Activated CD8-positive, alpha-beta T cell treated with anti-CD3 and anti-CD28 coated beads, Interleukin-2, amount 10 ng/mL, durations not matched to agents 7 days and 5 days (primary cell): ENCODE measurements at regions not wholly inside any gene's neighbourhood (a gene's known extent, or its start where the extent isn't known, plus 50 kb on each side); places are given as distances from the start of the nearest gene placed in this dataset.
"Not testable (repeated sequence)": the region's sequence is repeated elsewhere in the genome, so short reads cannot be mapped to it uniquely, and the experiment has no call there.

ENCODE experiments used
- ATAC-seq: fragments of 150-1000 bp; cut with Tn5 transposase; one replicate; pipeline ENCODE4 v1.10.0; 2021; ENCODE audit warnings: moderate library complexity
- CTCF ChIA-PET: fragments of 350-600 bp; sonication (Branson Sonifier 250); formaldehyde crosslinking; loops from one replicate; lab custom pipeline; 2021; ENCODE audit warnings: antibody characterized with exemption; lab: Charles Lee
- POLR2A ChIA-PET: fragments of 350-600 bp; sonication (Branson Sonifier 250); formaldehyde crosslinking; loops from one replicate; lab custom pipeline; 2021; ENCODE audit warnings: antibody characterized with exemption; lab: Charles Lee
- DNase-seq: peaks from one replicate; pipeline ENCODE4 v3.0.0-alpha.2; 2020
- H3K27ac Mint-ChIP-seq: one replicate; pipeline ENCODE4 v1.8.0; 2021; ENCODE audit warnings: mild to moderate bottlenecking, mixed read lengths
- H3K27me3 Mint-ChIP-seq: one replicate; pipeline ENCODE4 v1.8.0; 2021; ENCODE audit warnings: low read depth, mixed read lengths
- H3K36me3 Mint-ChIP-seq: one replicate; pipeline ENCODE4 v1.8.0; 2021; ENCODE audit warnings: low read depth, mixed read lengths
- H3K4me1 Mint-ChIP-seq: one replicate; pipeline ENCODE4 v1.8.0; 2021; ENCODE audit warnings: low read depth, mixed read lengths
- H3K4me3 Mint-ChIP-seq: one replicate; pipeline ENCODE4 v1.8.0; 2021; ENCODE audit warnings: mild to moderate bottlenecking, mixed read lengths
- H3K9me3 Mint-ChIP-seq: one replicate; pipeline ENCODE4 v1.8.0; 2022; ENCODE audit warnings: mixed read lengths; ENCODE audit not compliant: insufficient read depth

DNA sequence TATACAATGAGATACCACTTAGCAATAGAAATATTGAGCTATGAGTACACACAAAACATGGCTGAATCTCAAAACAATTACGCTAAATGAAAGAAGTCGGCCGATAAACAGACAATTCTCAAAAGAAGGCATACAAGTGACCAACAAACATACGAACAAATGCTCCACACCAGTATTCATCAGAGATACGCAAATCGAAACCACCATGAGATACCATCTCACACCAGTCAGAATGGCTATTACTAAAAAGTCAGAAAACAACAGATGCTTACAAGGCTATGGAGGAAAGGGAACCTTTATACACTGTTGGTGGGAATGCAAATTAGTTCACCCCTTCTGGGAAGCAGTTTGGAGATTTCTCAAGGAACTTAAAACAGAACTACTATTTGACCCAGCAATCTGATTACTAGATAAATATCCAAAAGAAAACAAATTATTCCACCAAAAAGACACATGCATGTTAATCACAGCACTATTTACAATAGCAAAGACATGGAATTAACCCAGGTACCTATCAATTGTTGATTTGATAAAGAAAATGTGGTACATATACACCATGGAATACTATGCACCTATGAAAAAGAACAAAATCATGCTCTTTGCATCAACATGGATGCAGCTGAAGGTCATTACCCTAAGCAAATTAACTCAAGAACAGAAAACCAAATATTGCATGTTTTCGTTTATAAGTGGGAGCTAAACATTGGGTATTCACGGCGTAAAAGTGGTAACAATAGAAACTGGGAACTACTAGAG, 90.9 kb upstream of the GRAMD1B start:
- no peak overlapping the region for H3K27ac Mint-ChIP-seq
- H3K9me3 Mint-ChIP-seq, result peaks cover 7% of the 10 kb centered on the region
- H3K36me3 Mint-ChIP-seq, result no peaks in the 10 kb centered on the region
- H3K4me3 Mint-ChIP-seq, result no peak overlapping the region
- DNase-seq (no peak), ATAC-seq (no peak)
- H3K4me1 Mint-ChIP-seq, result no peaks in the 10 kb centered on the region
- CTCF ChIA-PET, result interaction anchor here (2.3 kb wide), 1 partner anchor 38 kb away, joined by 6 read pairs; no protein-coding TSS in a partner anchor
- H3K27me3 Mint-ChIP-seq, result peaks cover 22% of the 10 kb centered on the region
- POLR2A ChIA-PET, result no interaction called here

DNA sequence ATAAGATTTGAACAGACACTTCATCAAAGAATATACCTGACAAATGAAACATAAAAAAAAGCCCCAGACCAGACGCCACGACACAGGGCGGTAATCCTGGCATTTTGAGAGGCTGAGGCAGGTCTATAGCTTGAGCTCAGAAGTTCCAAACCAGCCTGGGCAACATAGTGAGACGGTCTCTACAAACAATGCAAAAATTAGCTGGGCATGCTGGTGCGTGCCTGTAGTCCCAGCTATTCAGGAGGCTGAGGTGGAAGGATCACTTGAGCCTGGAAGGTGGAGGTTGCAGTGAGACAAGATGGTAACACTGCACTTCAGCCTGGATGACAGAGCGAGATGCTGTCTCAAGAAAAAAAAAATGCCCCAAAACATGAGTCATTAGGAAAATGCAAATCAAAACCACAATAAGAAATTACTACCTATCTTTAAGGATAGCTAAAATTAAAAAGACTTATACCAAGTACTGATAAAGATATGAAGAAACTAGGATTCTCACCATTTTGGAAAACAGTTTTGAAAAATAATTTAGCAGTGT, 91.7 kb upstream of the GRAMD1B start:
- ATAC-seq (no peak), DNase-seq (no peak)
- no peak overlapping the region for H3K27ac Mint-ChIP-seq
- H3K27me3 Mint-ChIP-seq, result peaks cover 22% of the 10 kb centered on the region
- ChIA-PET POLR2A (no interaction called here), CTCF (interaction anchor here (1.4 to 2.3 kb wide), 2 partner anchors 37 to 140 kb away, joined by 4 to 6 read pairs; no protein-coding TSS in a partner anchor)
- H3K36me3 Mint-ChIP-seq, result no peaks in the 10 kb centered on the region
- no peak overlapping the region for H3K4me3 Mint-ChIP-seq
- H3K9me3 Mint-ChIP-seq, result peaks cover 7% of the 10 kb centered on the region
- no peaks in the 10 kb centered on the region for H3K4me1 Mint-ChIP-seq

DNA sequence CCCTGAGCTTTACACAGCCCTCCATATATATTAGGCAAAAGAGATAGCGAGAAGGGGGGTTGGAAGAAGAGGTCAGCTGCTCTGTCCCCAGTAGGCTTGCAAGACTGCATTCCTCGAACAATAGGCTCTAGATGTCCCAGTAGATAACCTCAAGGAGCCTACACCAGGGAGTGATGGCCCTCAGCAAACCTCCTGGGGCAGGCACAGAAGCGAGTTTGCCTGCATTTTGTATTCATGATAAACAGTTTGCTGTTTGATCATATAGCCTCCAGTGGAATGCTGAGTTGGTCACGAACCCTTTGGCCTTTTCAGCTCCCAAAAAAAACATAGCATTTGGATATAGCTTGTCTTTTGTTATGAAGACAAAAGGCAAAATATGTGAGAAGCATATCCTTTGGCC, 95.1 kb upstream of the GRAMD1B start:
- Mint-ChIP-seq H3K4me1 (no peaks in the 10 kb centered on the region), H3K9me3 (no peaks in the 10 kb centered on the region), H3K27ac (no peak overlapping the region), H3K27me3 (peaks cover 16% of the 10 kb centered on the region), H3K36me3 (no peaks in the 10 kb centered on the region), H3K4me3 (no peak overlapping the region)
- ATAC-seq (no peak), DNase-seq (no peak)
- POLR2A ChIA-PET, result no interaction called here
- CTCF ChIA-PET, result no interaction called here

DNA sequence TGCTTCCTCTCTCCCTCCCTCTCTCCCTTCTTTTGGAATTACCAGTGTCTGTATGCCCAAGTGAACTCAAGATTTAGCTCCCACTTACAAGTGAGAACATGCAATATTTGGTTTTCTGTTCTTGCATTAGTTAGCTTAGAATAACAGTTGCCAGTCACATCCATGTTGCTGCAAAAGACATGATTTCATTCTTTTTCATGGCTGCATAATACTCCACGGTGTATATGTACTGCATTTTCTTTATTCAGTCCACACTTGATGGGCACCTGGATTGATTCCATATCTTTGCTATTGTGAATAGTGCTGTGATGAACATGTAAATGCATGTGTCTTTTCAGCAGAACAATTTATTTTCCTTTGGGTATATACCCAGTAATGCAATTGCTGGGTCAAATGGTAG, 97.5 kb upstream of the GRAMD1B start:
- DNase-seq, CTCF ChIA-PET, H3K9me3 Mint-ChIP-seq, H3K4me1 Mint-ChIP-seq, H3K27ac Mint-ChIP-seq, POLR2A ChIA-PET, ATAC-seq, H3K36me3 Mint-ChIP-seq, H3K4me3 Mint-ChIP-seq: not testable (repeated sequence)
- H3K27me3 Mint-ChIP-seq, result peaks cover 13% of the 10 kb centered on the region

DNA sequence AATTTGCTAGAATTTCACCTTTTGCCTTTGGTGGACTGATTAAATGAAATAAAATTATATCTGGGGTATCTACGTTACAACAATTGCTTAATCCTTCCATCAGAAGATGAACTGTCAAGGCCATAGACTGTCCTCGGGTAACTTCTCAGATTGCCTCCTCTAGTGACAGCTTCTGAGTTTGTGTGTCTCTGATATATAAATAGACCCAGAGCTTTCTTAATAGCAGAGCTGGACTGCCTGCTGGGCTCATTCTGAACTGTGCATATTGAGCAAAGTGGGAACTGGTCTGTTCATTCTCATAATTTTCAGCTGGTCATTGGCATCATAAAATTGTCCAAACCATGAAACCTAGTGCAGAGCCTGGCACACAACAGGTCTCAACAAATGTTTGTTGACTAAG, 99.1 kb upstream of the GRAMD1B start:
- CTCF ChIA-PET, result interaction anchor here (0.9 kb wide), 1 partner anchor 76 kb away, joined by 4 read pairs; no protein-coding TSS in a partner anchor
- no peaks in the 10 kb centered on the region for H3K36me3 Mint-ChIP-seq
- no peak for ATAC-seq

DNA sequence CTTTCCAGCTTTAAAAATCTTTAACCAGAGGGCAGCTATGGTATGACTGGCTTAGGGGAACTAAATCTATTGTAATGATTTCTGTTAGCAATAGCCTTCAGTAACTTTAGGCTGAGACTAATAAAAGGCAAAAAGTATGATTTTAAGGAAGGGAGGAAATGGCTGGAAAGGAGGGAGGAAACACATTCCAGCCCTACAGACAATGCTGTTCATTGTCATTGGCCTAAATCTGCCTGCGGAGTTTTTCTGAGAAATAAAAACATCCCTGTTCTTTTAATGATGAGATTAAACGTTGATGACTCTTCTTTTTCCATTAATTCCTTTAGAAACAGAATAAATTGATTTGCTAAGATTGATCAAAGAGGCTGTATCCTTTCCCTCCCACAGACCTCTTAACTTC, 99.6 kb upstream of the GRAMD1B start:
- no peak for ATAC-seq
- DNase-seq, result no peak

More for the DNA sequence above, 99.1 kb upstream of the GRAMD1B start:
- no peak for DNase-seq
- Mint-ChIP-seq H3K4me3 (no peak overlapping the region), H3K27me3 (peaks cover 10% of the 10 kb centered on the region), H3K9me3 (no peaks in the 10 kb centered on the region), H3K4me1 (no peaks in the 10 kb centered on the region), H3K27ac (no peak overlapping the region)
- POLR2A ChIA-PET, result no interaction called here

DNA sequence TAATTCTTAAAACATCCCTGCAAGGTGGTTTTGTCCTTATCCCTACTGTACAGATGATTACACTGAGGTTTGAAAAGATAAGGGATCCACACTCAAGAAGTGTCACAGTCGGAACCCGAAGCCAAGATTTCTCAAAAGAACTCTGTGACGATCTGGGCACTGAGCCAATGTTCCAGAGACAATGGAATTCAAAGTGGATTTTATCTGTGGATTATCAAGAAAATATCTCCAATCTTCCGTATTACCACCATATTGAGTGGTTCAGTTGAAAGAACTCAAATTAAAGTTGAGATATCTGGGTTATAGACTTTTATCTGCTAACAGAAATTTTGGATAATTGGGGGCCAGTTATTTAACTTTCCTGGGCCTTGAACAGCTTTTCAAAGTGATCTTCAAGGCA, 100.0 kb upstream of the GRAMD1B start:
- no peaks in the 10 kb centered on the region for H3K9me3 Mint-ChIP-seq
- no peaks in the 10 kb centered on the region for H3K4me1 Mint-ChIP-seq
- H3K27ac Mint-ChIP-seq, result no peak overlapping the region
- CTCF ChIA-PET, result no interaction called here
- no peak for DNase-seq
- H3K4me3 Mint-ChIP-seq, result no peak overlapping the region
- no peak for ATAC-seq
- H3K27me3 Mint-ChIP-seq, result peaks cover 6% of the 10 kb centered on the region
- POLR2A ChIA-PET, result no interaction called here
- H3K36me3 Mint-ChIP-seq, result no peaks in the 10 kb centered on the region

More for the DNA sequence above, 99.6 kb upstream of the GRAMD1B start:
- Mint-ChIP-seq H3K4me3 (no peak overlapping the region), H3K9me3 (no peaks in the 10 kb centered on the region), H3K4me1 (no peaks in the 10 kb centered on the region), H3K36me3 (no peaks in the 10 kb centered on the region), H3K27me3 (peaks cover 7% of the 10 kb centered on the region), H3K27ac (no peak overlapping the region)
- POLR2A ChIA-PET, result no interaction called here
- CTCF ChIA-PET, result no interaction called here

DNA sequence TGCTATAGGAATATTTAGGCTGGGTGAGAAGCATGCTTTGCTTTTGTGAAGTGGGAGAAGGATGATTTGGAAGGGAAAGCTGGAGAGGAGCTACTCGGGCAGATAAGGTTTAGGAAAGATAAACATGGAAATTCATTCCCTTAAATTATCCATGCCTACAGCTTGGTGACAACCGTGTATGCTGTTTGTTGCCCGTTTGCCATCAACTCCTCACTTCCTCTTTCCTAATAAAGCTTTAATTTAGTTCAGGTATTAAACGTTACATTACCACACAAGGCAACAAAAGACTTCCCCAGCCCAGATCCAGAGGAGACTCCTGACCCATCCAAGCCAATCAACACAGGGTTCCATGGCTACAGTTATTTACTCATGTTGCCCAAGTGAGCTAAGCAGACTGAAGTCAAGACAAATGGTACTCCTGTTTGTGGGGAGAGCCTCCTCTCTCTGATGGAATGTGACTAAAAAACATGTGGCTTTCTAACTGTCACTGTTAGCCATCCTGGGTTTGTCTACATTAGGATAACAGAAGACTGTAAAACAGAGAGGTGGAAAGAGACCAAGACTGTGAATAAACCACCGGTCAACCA, 101.7 kb upstream of the GRAMD1B start:
- Mint-ChIP-seq H3K4me3 (no peak overlapping the region), H3K36me3 (no peaks in the 10 kb centered on the region), H3K27me3 (peaks cover 3% of the 10 kb centered on the region), H3K4me1 (no peaks in the 10 kb centered on the region), H3K9me3 (no peaks in the 10 kb centered on the region), H3K27ac (no peak overlapping the region)
- ChIA-PET CTCF (interaction anchor here (1.0 to 1.5 kb wide), 3 partner anchors 26 to 79 kb away, joined by 3 to 4 read pairs (median 3); no protein-coding TSS in a partner anchor), POLR2A (no interaction called here)
- no peak for ATAC-seq
- DNase-seq, result no peak

DNA sequence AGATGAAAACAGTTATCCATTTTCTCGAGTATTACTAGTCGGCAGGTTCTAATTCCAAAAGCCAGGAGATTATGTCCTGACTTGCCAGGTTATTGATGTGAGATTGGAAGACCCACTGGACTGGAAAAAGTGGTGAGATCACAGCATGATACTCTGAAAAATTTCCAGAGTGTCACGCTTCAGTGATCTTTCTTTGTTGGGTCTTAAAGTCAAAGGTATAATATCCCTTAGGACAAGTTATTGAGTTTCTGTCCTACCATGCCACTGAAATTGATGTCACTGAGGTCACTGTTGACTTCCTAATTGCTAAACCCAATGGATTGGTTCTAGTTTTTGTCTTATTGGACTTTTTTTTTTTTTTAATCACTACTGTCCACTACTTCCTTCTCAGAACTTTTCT, 104.5 kb upstream of the GRAMD1B start:
- ChIA-PET POLR2A (no interaction called here), CTCF (no interaction called here)
- Mint-ChIP-seq H3K36me3 (no peaks in the 10 kb centered on the region), H3K9me3 (no peaks in the 10 kb centered on the region), H3K27ac (no peak overlapping the region), H3K4me3 (no peak overlapping the region), H3K4me1 (no peaks in the 10 kb centered on the region), H3K27me3 (peaks cover 10% of the 10 kb centered on the region)
- ATAC-seq (no peak), DNase-seq (no peak)

DNA sequence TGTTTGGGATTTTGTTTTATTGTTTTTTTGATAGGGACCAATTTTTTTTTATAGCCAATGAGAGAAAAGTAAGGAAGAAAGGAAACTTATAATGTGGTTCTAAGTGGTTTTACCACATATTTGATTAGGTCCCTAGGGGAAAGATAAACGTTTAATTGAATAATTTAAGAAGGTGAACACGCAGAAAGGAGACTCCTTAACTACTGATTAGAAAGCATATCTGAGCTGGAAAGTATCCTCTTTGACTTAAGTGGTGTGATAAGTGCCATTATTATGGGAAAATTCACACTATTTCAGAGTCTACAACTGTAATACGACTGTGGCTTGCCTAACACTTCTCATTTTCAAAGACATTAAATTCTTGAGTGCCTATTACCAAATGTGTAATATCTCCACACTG, 106.5 kb upstream of the GRAMD1B start:
- no peak overlapping the region for H3K4me3 Mint-ChIP-seq
- H3K27ac Mint-ChIP-seq, result no peak overlapping the region
- H3K4me1 Mint-ChIP-seq, result no peaks in the 10 kb centered on the region
- DNase-seq, result no peak
- ATAC-seq, result no peak
- no peaks in the 10 kb centered on the region for H3K9me3 Mint-ChIP-seq
- peaks cover 18% of the 10 kb centered on the region for H3K27me3 Mint-ChIP-seq
- no peaks in the 10 kb centered on the region for H3K36me3 Mint-ChIP-seq
- CTCF ChIA-PET, result no interaction called here
- POLR2A ChIA-PET, result no interaction called here

DNA sequence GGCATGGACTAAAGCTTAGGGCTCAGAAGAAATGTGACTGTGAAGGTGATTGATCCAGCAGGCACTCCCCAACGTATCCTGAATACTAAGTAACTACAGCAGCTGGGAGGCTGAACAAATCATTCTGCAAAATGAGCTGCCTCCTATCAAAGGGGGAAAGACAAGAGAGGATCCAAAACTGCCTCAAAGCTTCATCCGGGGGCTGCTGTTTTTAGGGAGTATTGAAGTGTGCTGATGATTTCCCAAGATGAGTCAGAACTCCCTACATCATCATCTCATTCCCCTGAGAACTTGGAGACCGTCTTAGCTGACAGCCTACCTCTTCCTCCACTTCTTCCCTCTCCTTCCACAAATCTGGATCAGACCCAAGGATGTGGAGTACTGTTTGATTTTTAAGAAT, 108.4 kb upstream of the GRAMD1B start:
- ChIA-PET POLR2A (no interaction called here), CTCF (no interaction called here)
- no peak for ATAC-seq
- no peak overlapping the region for H3K27ac Mint-ChIP-seq
- no peak for DNase-seq
- no peaks in the 10 kb centered on the region for H3K4me1 Mint-ChIP-seq
- H3K9me3 Mint-ChIP-seq, result no peaks in the 10 kb centered on the region
- no peaks in the 10 kb centered on the region for H3K36me3 Mint-ChIP-seq
- no peak overlapping the region for H3K4me3 Mint-ChIP-seq
- H3K27me3 Mint-ChIP-seq, result peaks cover 24% of the 10 kb centered on the region

DNA sequence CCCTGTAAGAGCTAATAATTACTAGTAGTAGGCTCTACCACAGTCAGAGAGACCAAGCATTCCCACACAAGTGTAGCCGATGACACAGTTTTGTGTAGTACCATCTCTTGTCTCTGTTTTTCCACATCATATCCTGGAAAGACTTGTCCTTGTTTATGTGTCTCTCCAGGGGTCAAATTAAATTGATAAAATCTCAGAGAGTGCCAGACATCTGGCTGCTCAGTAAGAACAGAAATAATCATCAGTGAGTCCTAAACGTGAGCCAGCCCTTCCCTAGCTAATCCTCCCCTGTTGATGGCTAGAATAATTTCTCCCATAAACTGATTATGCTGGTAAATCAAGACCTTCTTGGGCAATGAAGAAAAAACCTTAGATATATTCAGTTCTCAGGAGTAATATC, 111.4 kb upstream of the GRAMD1B start:
- H3K27me3 Mint-ChIP-seq, result peaks cover 27% of the 10 kb centered on the region
- DNase-seq (no peak), ATAC-seq (no peak)
- POLR2A ChIA-PET, result no interaction called here
- H3K4me3 Mint-ChIP-seq, result no peak overlapping the region
- CTCF ChIA-PET, result interaction anchor here (1.0 kb wide), 1 partner anchor 17 kb away, joined by 6 read pairs; no protein-coding TSS in a partner anchor
- H3K27ac Mint-ChIP-seq, result no peak overlapping the region
- H3K9me3 Mint-ChIP-seq, result no peaks in the 10 kb centered on the region
- H3K36me3 Mint-ChIP-seq, result no peaks in the 10 kb centered on the region
- no peaks in the 10 kb centered on the region for H3K4me1 Mint-ChIP-seq
